Peyer's patch (tissue), 4 donors: ENCODE measurements at regions not wholly inside any gene's neighbourhood (a gene's known extent, or its start where the extent isn't known, plus 50 kb on each side); places are given as distances from the start of the nearest gene placed in this dataset.

Experiments
- POLR2A ChIP-seq, 2 donors: fragments of 450-650 bp; IDR thresholded peaks; one replicate each; pipeline ENCODE4 v1.5.1; 2017; ENCODE audit warnings: antibody characterized with exemption in 2 of 2, mild to moderate bottlenecking in 2 of 2, moderate library complexity in 2 of 2
- TF ChIP-seq, protein P1 (sequence below), 6 experiments: fragments of 450-650 bp in 4 of 6; fragments of 200-600 bp in 2 of 6; sonication (generic) in 1 of 6; IDR thresholded peaks; one replicate each; pipeline ENCODE4 v1.5.1; 2017 to 2019; ENCODE audit warnings: antibody characterized with exemption in 6 of 6, mild to moderate bottlenecking in 3 of 6, moderate library complexity in 1 of 6

DNA sequence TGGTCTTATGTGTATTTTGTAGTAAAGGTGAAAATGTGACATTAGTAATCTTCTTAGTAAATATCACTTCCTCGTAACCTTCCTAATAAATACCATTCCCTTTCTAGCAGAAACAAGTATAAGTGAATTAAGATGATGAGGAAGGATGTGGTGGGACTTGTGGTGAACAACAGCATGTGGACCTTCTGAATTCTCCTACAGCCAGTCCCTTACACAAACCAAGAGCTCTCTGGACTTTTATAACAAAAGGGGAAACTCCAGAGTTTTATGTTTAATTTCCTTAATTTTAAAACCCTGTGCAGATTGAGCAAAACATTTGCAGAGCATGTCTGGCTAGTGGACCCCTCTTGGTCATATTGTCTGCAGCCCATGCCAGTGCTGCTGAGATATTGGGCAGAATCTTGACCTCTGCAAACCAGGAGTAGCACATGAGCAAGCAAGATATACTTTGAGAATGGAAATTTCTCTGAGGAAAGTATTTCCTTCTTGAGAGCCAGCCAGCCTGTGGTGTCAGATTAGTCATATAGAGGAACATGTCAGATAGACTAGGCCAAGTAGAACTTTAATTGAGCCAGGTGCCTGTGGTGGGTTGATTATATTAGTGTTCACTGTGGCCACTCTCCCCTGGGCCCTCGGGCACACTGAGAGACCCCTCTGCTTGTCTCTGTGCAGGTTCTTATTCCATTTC, 328.2 kb downstream of the DKK2 start:
- TF ChIP-seq, protein P1, sequence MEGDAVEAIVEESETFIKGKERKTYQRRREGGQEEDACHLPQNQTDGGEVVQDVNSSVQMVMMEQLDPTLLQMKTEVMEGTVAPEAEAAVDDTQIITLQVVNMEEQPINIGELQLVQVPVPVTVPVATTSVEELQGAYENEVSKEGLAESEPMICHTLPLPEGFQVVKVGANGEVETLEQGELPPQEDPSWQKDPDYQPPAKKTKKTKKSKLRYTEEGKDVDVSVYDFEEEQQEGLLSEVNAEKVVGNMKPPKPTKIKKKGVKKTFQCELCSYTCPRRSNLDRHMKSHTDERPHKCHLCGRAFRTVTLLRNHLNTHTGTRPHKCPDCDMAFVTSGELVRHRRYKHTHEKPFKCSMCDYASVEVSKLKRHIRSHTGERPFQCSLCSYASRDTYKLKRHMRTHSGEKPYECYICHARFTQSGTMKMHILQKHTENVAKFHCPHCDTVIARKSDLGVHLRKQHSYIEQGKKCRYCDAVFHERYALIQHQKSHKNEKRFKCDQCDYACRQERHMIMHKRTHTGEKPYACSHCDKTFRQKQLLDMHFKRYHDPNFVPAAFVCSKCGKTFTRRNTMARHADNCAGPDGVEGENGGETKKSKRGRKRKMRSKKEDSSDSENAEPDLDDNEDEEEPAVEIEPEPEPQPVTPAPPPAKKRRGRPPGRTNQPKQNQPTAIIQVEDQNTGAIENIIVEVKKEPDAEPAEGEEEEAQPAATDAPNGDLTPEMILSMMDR (IDR thresholded peaks at IDR 0.05): no peak
- no peak for TF ChIP-seq POLR2A (IDR thresholded peaks at IDR 0.05)
